WTC11 (cell line): ENCODE measurements at regions not wholly inside any gene's neighbourhood (a gene's known extent, or its start where the extent isn't known, plus 50 kb on each side); places are given as distances from the start of the nearest gene placed in this dataset.

Experiments used
- ATAC-seq: fragments of 200-7000 bp; cut with Tn5 transposase; 2 replicates; pipeline ENCODE4 v1.10.0; 2021; ENCODE audit warnings: mild to moderate bottlenecking, moderate library complexity
- CTCF ChIA-PET: fragments of 300-600 bp; sonication (Branson Sonifier 250); formaldehyde crosslinking; loops from one replicate; lab custom pipeline; 2021; ENCODE audit warnings: antibody characterized with exemption; lab: Charles Lee
- POLR2A ChIA-PET: fragments of 350-600 bp; sonication (Branson Sonifier 250); formaldehyde crosslinking; loops from one replicate; lab custom pipeline; 2021; ENCODE audit warnings: antibody characterized with exemption; lab: Charles Lee
- DNase-seq: peaks from one replicate; pipeline ENCODE4 v3.0.0; 2021; ENCODE audit warnings: low spot score
- H3K27ac Mint-ChIP-seq: 2 replicates; pipeline ENCODE4 v1.8.0; 2021; ENCODE audit warnings: mixed read lengths
- H3K27me3 Mint-ChIP-seq: 2 replicates; pipeline ENCODE4 v1.8.0; 2021; ENCODE audit warnings: low read depth, mild to moderate bottlenecking, moderate library complexity, mixed read lengths
- H3K36me3 Mint-ChIP-seq: 2 replicates; pipeline ENCODE4 v1.8.0; 2021; ENCODE audit warnings: mixed read lengths
- H3K4me1 Mint-ChIP-seq: 2 replicates; pipeline ENCODE4 v1.8.0; 2022; ENCODE audit warnings: mixed read lengths
- H3K4me3 Mint-ChIP-seq: 2 replicates; pipeline ENCODE4 v1.8.0; 2021; ENCODE audit warnings: mild to moderate bottlenecking, moderate library complexity, mixed read lengths
- H3K9me3 Mint-ChIP-seq: 2 replicates; pipeline ENCODE4 v1.8.0; 2021; ENCODE audit warnings: mixed read lengths
- AR ChIP-seq: fragments of 250-450 bp; sonication (Bioruptor Pico); IDR thresholded peaks from 2 replicates; pipeline ENCODE4 v1.9.0; 2021; ENCODE audit warnings: mild to moderate bottlenecking
- ATF2 ChIP-seq: sonication (generic); formaldehyde crosslinking; IDR thresholded peaks from 2 replicates; pipeline ENCODE4 v1.8.1; 2022; ENCODE audit warnings: low read depth, missing genetic modification reagents, borderline replicate concordance
- CREB1 ChIP-seq: sonication (generic); formaldehyde crosslinking; IDR thresholded peaks from 2 replicates; pipeline ENCODE4 v1.8.0; 2023; ENCODE audit warnings: mild to moderate bottlenecking, missing genetic modification reagents
- CTCF ChIP-seq: fragments of 200-600 bp; IDR thresholded peaks from 2 replicates; pipeline ENCODE4 v1.8.0; 2022; ENCODE audit warnings: antibody characterized with exemption
- E2F1 ChIP-seq: sonication (generic); formaldehyde crosslinking; IDR thresholded peaks from 2 replicates; pipeline ENCODE4 v1.8.0; 2022; ENCODE audit warnings: mild to moderate bottlenecking, missing genetic modification reagents
- FOXJ3 ChIP-seq: sonication (generic); formaldehyde crosslinking; IDR thresholded peaks from 2 replicates; pipeline ENCODE4 v1.9.0; 2021; ENCODE audit warnings: missing genetic modification reagents, mild to moderate bottlenecking, borderline replicate concordance
- FOXK1 ChIP-seq: sonication (generic); formaldehyde crosslinking; IDR thresholded peaks from 2 replicates; pipeline ENCODE4 v1.8.0; 2022; ENCODE audit warnings: mild to moderate bottlenecking, moderate library complexity, missing genetic modification reagents
- FOXP1 ChIP-seq: sonication (generic); formaldehyde crosslinking; IDR thresholded peaks from 2 replicates; pipeline ENCODE4 v1.8.0; 2022; ENCODE audit warnings: missing genetic modification reagents, mild to moderate bottlenecking, moderate library complexity, borderline replicate concordance
- GABPB1 ChIP-seq: sonication (generic); formaldehyde crosslinking; IDR thresholded peaks from 2 replicates; pipeline ENCODE4 v1.8.1; 2023; ENCODE audit warnings: mild to moderate bottlenecking, missing genetic modification reagents
- GTF2I ChIP-seq: fragments of 250-450 bp; sonication (Bioruptor Pico); conservative IDR thresholded peaks from 2 replicates; pipeline ENCODE4 v1.4.0; 2021; ENCODE audit warnings: mild to moderate bottlenecking
- IRF1 ChIP-seq: sonication (generic); formaldehyde crosslinking; IDR thresholded peaks from 2 replicates; pipeline ENCODE4 v1.8.0; 2023; ENCODE audit warnings: missing genetic modification reagents
- MXD4 ChIP-seq: fragments of 250-450 bp; sonication (Bioruptor Pico); IDR thresholded peaks from 2 replicates; pipeline ENCODE4 v1.8.0; 2021; ENCODE audit warnings: mild to moderate bottlenecking, moderate library complexity, borderline replicate concordance
- MYBL2 ChIP-seq: sonication (generic); formaldehyde crosslinking; IDR thresholded peaks from 2 replicates; pipeline ENCODE4 v1.8.1; 2023; ENCODE audit warnings: mild to moderate bottlenecking, moderate library complexity, missing genetic modification reagents
- NFYB ChIP-seq: sonication (generic); formaldehyde crosslinking; conservative IDR thresholded peaks from 2 replicates; pipeline ENCODE4 v1.8.0; 2022; ENCODE audit warnings: low read depth, missing genetic modification reagents
- NR1H2 ChIP-seq: sonication (generic); formaldehyde crosslinking; IDR thresholded peaks from 2 replicates; pipeline ENCODE4 v1.9.0; 2021; ENCODE audit warnings: mild to moderate bottlenecking, moderate library complexity, missing genetic modification reagents
- SP1 ChIP-seq: sonication (generic); formaldehyde crosslinking; conservative IDR thresholded peaks from 2 replicates; pipeline ENCODE4 v1.8.1; 2022; ENCODE audit warnings: missing genetic modification reagents
- USF1 ChIP-seq: sonication (generic); formaldehyde crosslinking; IDR thresholded peaks from 2 replicates; pipeline ENCODE4 v1.8.0; 2022; ENCODE audit warnings: mild to moderate bottlenecking, missing genetic modification reagents
- ZBTB21 ChIP-seq: sonication (generic); formaldehyde crosslinking; IDR thresholded peaks from 2 replicates; pipeline ENCODE4 v1.8.1; 2023; ENCODE audit warnings: mild to moderate bottlenecking, missing genetic modification reagents, borderline replicate concordance
- ZBTB43 ChIP-seq: sonication (generic); formaldehyde crosslinking; IDR thresholded peaks from 2 replicates; pipeline ENCODE4 v1.8.1; 2023; ENCODE audit warnings: mild to moderate bottlenecking, missing genetic modification reagents
- ZNF317 ChIP-seq: sonication (generic); formaldehyde crosslinking; IDR thresholded peaks from 2 replicates; pipeline ENCODE4 v1.8.1; 2023; ENCODE audit warnings: low read depth, mild to moderate bottlenecking, moderate library complexity, missing genetic modification reagents, borderline replicate concordance
- ZNF423 ChIP-seq: fragments of 250-450 bp; sonication (Bioruptor Pico); IDR thresholded peaks from 2 replicates; pipeline ENCODE4 v2.1.2; 2022; ENCODE audit warnings: mild to moderate bottlenecking, moderate library complexity

- ChIA-PET CTCF (no interaction called here), POLR2A (no interaction called here)
- Mint-ChIP-seq H3K27me3 (no peaks in the 10 kb centered on the region), H3K4me3 (no peak overlapping the region), H3K27ac (no peak overlapping the region), H3K4me1 (no peaks in the 10 kb centered on the region), H3K9me3 (no peaks in the 10 kb centered on the region), H3K36me3 (no peaks in the 10 kb centered on the region)
- no peak for TF ChIP-seq IRF1 (CRISPR knock-in tag)
- no peak for TF ChIP-seq SP1 (CRISPR knock-in tag)
- no peak for TF ChIP-seq E2F1
- TF ChIP-seq ZBTB21 (CRISPR knock-in tag), result no peak
- no peak for TF ChIP-seq GTF2I (CRISPR knock-in tag)
- no peak for TF ChIP-seq FOXJ3 (CRISPR knock-in tag)
- TF ChIP-seq USF1 (CRISPR knock-in tag), result no peak
- DNase-seq, result no peak
- ATAC-seq, result no peak
Observed at GRCh38 chr6:67748521-67748920, 886.6 kb upstream of the ADGRB3 start.

GRCh38 chr6:67736816-67737215 lies 898.3 kb upstream of the ADGRB3 start:
- ATAC-seq, result no peak

GRCh38 chr6:67736161-67736560 lies 898.9 kb upstream of the ADGRB3 start:
- H3K4me3 Mint-ChIP-seq, result no peak overlapping the region
- DNase-seq (no peak), ATAC-seq (no peak)
- no peak overlapping the region for H3K27ac Mint-ChIP-seq
- peaks cover 38% of the 10 kb centered on the region for H3K9me3 Mint-ChIP-seq
- ChIA-PET CTCF (no interaction called here), POLR2A (no interaction called here)
- H3K4me1 Mint-ChIP-seq, result no peaks in the 10 kb centered on the region
- peaks cover 26% of the 10 kb centered on the region for H3K36me3 Mint-ChIP-seq
- no peaks in the 10 kb centered on the region for H3K27me3 Mint-ChIP-seq
- TF ChIP-seq MYBL2 (CRISPR knock-in tag) (no peak), CREB1 (CRISPR knock-in tag) (no peak), GABPB1 (CRISPR knock-in tag) (no peak), ATF2 (CRISPR knock-in tag) (no peak), AR (CRISPR knock-in tag) (no peak), NFYB (CRISPR knock-in tag) (no peak)

More at GRCh38 chr6:67736816-67737215, 898.3 kb upstream of the ADGRB3 start:
- H3K27me3 Mint-ChIP-seq, result no peaks in the 10 kb centered on the region
- no peak overlapping the region for H3K27ac Mint-ChIP-seq
- no peak for DNase-seq
- H3K9me3 Mint-ChIP-seq, result peaks cover 31% of the 10 kb centered on the region
- no peak overlapping the region for H3K4me3 Mint-ChIP-seq
- TF ChIP-seq ZNF423 (CRISPR knock-in tag) (no peak), CREB1 (CRISPR knock-in tag) (no peak), MXD4 (no peak), CTCF (no peak), ZNF317 (no peak), NR1H2 (CRISPR knock-in tag) (no peak), FOXP1 (CRISPR knock-in tag) (no peak), FOXK1 (CRISPR knock-in tag) (no peak), GTF2I (CRISPR knock-in tag) (no peak), ZBTB43 (CRISPR knock-in tag) (no peak)
- TF ChIP-seq, all 79 proteins: peak for 0
- Mint-ChIP-seq H3K36me3 (peaks cover 20% of the 10 kb centered on the region), H3K4me1 (no peaks in the 10 kb centered on the region)
- POLR2A ChIA-PET, result no interaction called here
- CTCF ChIA-PET, result no interaction called here
